ENCODE measurements at regions not wholly inside any gene's neighbourhood (a gene's known extent, or its start where the extent isn't known, plus 50 kb on each side); places are given as distances from the start of the nearest gene placed in this dataset.

GRCh38 chr5:174523311-174524071, 200.9 kb upstream of the MSX2 start:
- TF ChIP-seq CTCF (IDR thresholded peaks at IDR 0.05; ENCODE audit: low read depth, low read length) = no peak; the same call in none of the 2 replicates
- no peak for DNase-seq (ENCODE audit: extremely low read depth, low read depth)

GRCh38 chr5:174524351-174524750, 200.0 kb upstream of the MSX2 start:
- DNase-seq (ENCODE audit: extremely low read depth, low read depth) = no peak
- no peak for TF ChIP-seq CTCF (IDR thresholded peaks at IDR 0.05; ENCODE audit: low read depth, low read length)

- TF ChIP-seq CTCF (IDR thresholded peaks at IDR 0.05; ENCODE audit: low read depth, low read length) = no peak
- DNase-seq (ENCODE audit: extremely low read depth, low read depth) = no peak
These were observed 198.2 kb upstream of the MSX2 start for GRCh38 chr5:174526177-174526576.

- no peak for TF ChIP-seq CTCF (IDR thresholded peaks at IDR 0.05; ENCODE audit: low read depth, low read length)
These were observed 196.4 kb upstream of the MSX2 start for GRCh38 chr5:174527916-174528540.

GRCh38 chr5:174528821-174529544, 195.4 kb upstream of the MSX2 start:
- no peak for TF ChIP-seq CTCF (IDR thresholded peaks at IDR 0.05; ENCODE audit: low read depth, low read length)
- no peak for DNase-seq (ENCODE audit: extremely low read depth, low read depth)

More at GRCh38 chr5:174527916-174528540, 196.4 kb upstream of the MSX2 start:
- DNase-seq (ENCODE audit: extremely low read depth, low read depth) = no peak

- no peak for TF ChIP-seq CTCF (IDR thresholded peaks at IDR 0.05; ENCODE audit: low read depth, low read length)
- DNase-seq (ENCODE audit: extremely low read depth, low read depth) = no peak
These were observed 194.3 kb upstream of the MSX2 start for GRCh38 chr5:174529925-174530681.

All from AG09319 (cell line).